Stomach (tissue), 4 donors: ENCODE measurements at regions not wholly inside any gene's neighbourhood (a gene's known extent, or its start where the extent isn't known, plus 50 kb on each side); places are given as distances from the start of the nearest gene placed in this dataset.

Source experiments
- CTCF ChIP-seq, 7 experiments: fragments of 450-650 bp in 4 of 7; fragments of 200-600 bp in 3 of 7; sonication (generic) in 3 of 7; IDR thresholded peaks; one replicate each; pipeline ENCODE4 v1.5.1; 2016 to 2019; ENCODE audit warnings: antibody characterized with exemption in 7 of 7, control low read depth in 2 of 7, mild to moderate bottlenecking in 1 of 7
- EP300 ChIP-seq: sonication (generic); formaldehyde crosslinking; IDR thresholded peaks from one replicate; pipeline ENCODE4 v1.6.1; 2017; ENCODE audit warnings: antibody characterized with exemption
- POLR2A ChIP-seq, 4 donors: fragments of 450-650 bp; IDR thresholded peaks; one replicate each; pipeline ENCODE4 v1.6.1; 2016; ENCODE audit warnings: antibody characterized with exemption in 4 of 4, control low read depth in 2 of 4, mild to moderate bottlenecking in 1 of 4, moderate library complexity in 1 of 4
- POLR2AphosphoS5 ChIP-seq, 3 donors: sonication (generic); formaldehyde crosslinking; IDR thresholded peaks; one replicate each; pipeline ENCODE4 v1.6.1; 2016; ENCODE audit warnings: antibody characterized with exemption in 3 of 3

GRCh38 chr4:165785337-165785736, 87.7 kb upstream of the TLL1 start:
- TF ChIP-seq CTCF (IDR thresholded peaks at IDR 0.05) (no peak), POLR2AphosphoS5 (IDR thresholded peaks at IDR 0.05) (no peak), EP300 (no peak), POLR2A (IDR thresholded peaks at IDR 0.05) (no peak)
